Uterus (tissue), 3 donors: ENCODE measurements at regions not wholly inside any gene's neighbourhood (a gene's known extent, or its start where the extent isn't known, plus 50 kb on each side); places are given as distances from the start of the nearest gene placed in this dataset.

Experiments used
- DNase-seq, 2 donors: peaks; one replicate each; pipeline ENCODE4 v3.0.0-alpha.2; 2019 to 2020
- H3K27ac ChIP-seq, 2 donors: fragments of 200-600 bp; sonication (generic); 1 replicate in 1 of 2; 2 replicates in 1 of 2; pipeline ENCODE4 v1.5.1; 2016 to 2018
- H3K27me3 ChIP-seq, 2 donors: fragments of 200-600 bp; sonication (generic); one replicate each; pipeline ENCODE4 v1.5.1; 2018 to 2019; ENCODE audit warnings: control low read depth in 1 of 2
- H3K36me3 ChIP-seq, 2 donors: fragments of 200-600 bp; sonication (generic); one replicate each; pipeline ENCODE4 v1.5.1; 2019; ENCODE audit warnings: control low read depth in 1 of 2
- H3K4me1 ChIP-seq, 2 donors: fragments of 200-600 bp; sonication (generic); one replicate each; pipeline ENCODE4 v1.5.1; 2018 to 2019; ENCODE audit warnings: control low read depth in 1 of 2
- H3K4me3 ChIP-seq, 2 donors: fragments of 200-600 bp; sonication (generic); 1 replicate in 1 of 2; 2 replicates in 1 of 2; pipeline ENCODE4 v1.5.1; 2018 to 2019; ENCODE audit warnings: mild to moderate bottlenecking in 1 of 2
- H3K9me3 ChIP-seq, 2 donors: fragments of 200-600 bp; sonication (generic); one replicate each; pipeline ENCODE4 v1.5.1; 2019; ENCODE audit warnings: control low read depth in 1 of 2
- CTCF ChIP-seq, 4 experiments: fragments of 200-600 bp in 2 of 4; fragments of 450-650 bp in 2 of 4; sonication (generic) in 2 of 4; IDR thresholded peaks; one replicate each; pipeline ENCODE4 v1.5.1; 2016 to 2019; ENCODE audit warnings: antibody characterized with exemption in 4 of 4, mild to moderate bottlenecking in 2 of 4, moderate library complexity in 1 of 4
- POLR2A ChIP-seq, 2 donors: fragments of 450-650 bp; IDR thresholded peaks; one replicate each; pipeline ENCODE4 v1.6.1; 2016; ENCODE audit warnings: antibody characterized with exemption in 2 of 2, mild to moderate bottlenecking in 1 of 2, moderate library complexity in 1 of 2
- intact Hi-C: fragments of 100-400 bp; cut with DNase I; formaldehyde crosslinking; loops from one replicate; pipeline ENCODE4 v1.15.1; 2023; ENCODE audit warnings: low total_unique reads
- donor health status: DM: yes; HTN: yes; CAD: no.

GRCh38 chr13:86877441-86877840 is 793.7 kb upstream of the SLITRK5 start:
- Histone ChIP-seq H3K27me3 (no peaks in the 10 kb centered on the region), H3K36me3 (no peaks in the 10 kb centered on the region), H3K4me3 (no peak overlapping the region), H3K4me1 (no peaks in the 10 kb centered on the region), H3K27ac (no peak overlapping the region), H3K9me3 (no peaks in the 10 kb centered on the region)
- DNase-seq, result no peak
- intact Hi-C loops, result no loop called here
- no peak for TF ChIP-seq CTCF (IDR thresholded peaks at IDR 0.05)
- TF ChIP-seq POLR2A (IDR thresholded peaks at IDR 0.05), result no peak

GRCh38 chr13:86878781-86879180 is 792.4 kb upstream of the SLITRK5 start:
- TF ChIP-seq CTCF (IDR thresholded peaks at IDR 0.05) (no peak), POLR2A (IDR thresholded peaks at IDR 0.05) (no peak)
- H3K4me3 ChIP-seq, result no peak overlapping the region
- H3K27me3 ChIP-seq, result no peaks in the 10 kb centered on the region
- intact Hi-C loops, result no loop called here
- H3K27ac ChIP-seq, result no peak overlapping the region
- DNase-seq, result no peak
- H3K36me3 ChIP-seq, result no peaks in the 10 kb centered on the region
- H3K9me3 ChIP-seq, result no peaks in the 10 kb centered on the region
- H3K4me1 ChIP-seq, result no peaks in the 10 kb centered on the region

GRCh38 chr13:86881390-86881789 is 789.8 kb upstream of the SLITRK5 start:
- TF ChIP-seq CTCF (IDR thresholded peaks at IDR 0.05), result no peak
- no peak for TF ChIP-seq POLR2A (IDR thresholded peaks at IDR 0.05)
- DNase-seq, result no peak
- no peaks in the 10 kb centered on the region for H3K9me3 ChIP-seq
- H3K36me3 ChIP-seq, result no peaks in the 10 kb centered on the region
- H3K27me3 ChIP-seq, result no peaks in the 10 kb centered on the region
- H3K4me1 ChIP-seq, result no peaks in the 10 kb centered on the region
- intact Hi-C loops, result no loop called here
- H3K27ac ChIP-seq, result no peak overlapping the region
- H3K4me3 ChIP-seq, result no peak overlapping the region

- Histone ChIP-seq H3K36me3 (no peaks in the 10 kb centered on the region), H3K9me3 (no peaks in the 10 kb centered on the region), H3K27me3 (no peaks in the 10 kb centered on the region), H3K4me1 (no peaks in the 10 kb centered on the region), H3K4me3 (no peak overlapping the region), H3K27ac (no peak overlapping the region)
- TF ChIP-seq POLR2A (IDR thresholded peaks at IDR 0.05), result no peak
- DNase-seq, result no peak
- intact Hi-C loops, result no loop called here
These were observed 789.1 kb upstream of the SLITRK5 start for GRCh38 chr13:86882107-86882506.

DNA sequence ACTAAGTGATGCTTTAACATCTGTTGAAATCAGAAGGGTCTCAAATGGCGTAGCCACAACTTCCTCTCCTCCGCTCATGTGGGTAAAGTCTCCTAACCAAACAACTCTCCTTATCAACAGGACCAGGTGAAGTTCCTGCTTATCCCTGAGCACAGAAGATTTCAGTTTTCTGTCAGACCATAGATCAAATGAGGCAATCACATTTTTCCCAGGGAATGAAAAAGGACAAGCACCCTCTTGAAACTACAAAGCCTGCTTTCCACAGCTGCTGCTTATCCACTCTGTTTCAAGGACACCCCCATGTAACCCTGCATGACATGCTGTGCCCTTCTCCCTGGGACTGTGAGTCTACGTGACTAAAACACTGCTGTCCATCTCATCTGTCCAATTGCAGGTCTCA is 788.3 kb upstream of the SLITRK5 start:
- Histone ChIP-seq H3K4me1 (no peaks in the 10 kb centered on the region), H3K27ac (no peak overlapping the region), H3K9me3 (no peaks in the 10 kb centered on the region), H3K4me3 (no peak overlapping the region), H3K27me3 (no peaks in the 10 kb centered on the region), H3K36me3 (no peaks in the 10 kb centered on the region)
- intact Hi-C loops, result no loop called here
- TF ChIP-seq POLR2A (IDR thresholded peaks at IDR 0.05) (no peak), CTCF (IDR thresholded peaks at IDR 0.05) (no peak)
- no peak for DNase-seq

DNA sequence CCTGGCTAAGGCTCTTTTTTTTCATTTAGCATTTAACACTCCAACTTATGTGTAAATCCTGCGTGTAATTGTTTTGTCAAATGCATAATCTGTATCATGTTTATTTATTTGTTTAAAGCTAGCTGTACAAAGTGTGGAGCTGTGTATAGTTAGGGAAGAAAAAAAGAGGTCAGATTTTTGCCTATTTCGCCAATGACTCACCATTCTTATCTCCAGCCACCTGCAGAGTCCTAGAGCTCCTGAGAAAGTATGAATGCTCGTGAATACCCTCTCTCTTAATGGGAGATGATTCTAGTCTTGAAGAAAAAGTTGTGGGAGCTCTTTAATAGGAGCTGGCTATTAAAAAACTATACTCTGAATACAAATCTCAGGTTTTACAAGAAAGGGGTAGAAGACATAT is 778.8 kb upstream of the SLITRK5 start:
- intact Hi-C loops, result no loop called here
- Histone ChIP-seq H3K4me1 (no peaks in the 10 kb centered on the region), H3K27ac (no peak overlapping the region), H3K27me3 (no peaks in the 10 kb centered on the region), H3K4me3 (no peak overlapping the region), H3K36me3 (no peaks in the 10 kb centered on the region), H3K9me3 (no peaks in the 10 kb centered on the region)
- no peak for TF ChIP-seq CTCF (IDR thresholded peaks at IDR 0.05)
- DNase-seq, result no peak
